ENCODE measurements at regions not wholly inside any gene's neighbourhood (a gene's known extent, or its start where the extent isn't known, plus 50 kb on each side); places are given as distances from the start of the nearest gene placed in this dataset.
"Not testable (repeated sequence)": the region's sequence is repeated elsewhere in the genome, so short reads cannot be mapped to it uniquely, and the experiment has no call there.

DNA sequence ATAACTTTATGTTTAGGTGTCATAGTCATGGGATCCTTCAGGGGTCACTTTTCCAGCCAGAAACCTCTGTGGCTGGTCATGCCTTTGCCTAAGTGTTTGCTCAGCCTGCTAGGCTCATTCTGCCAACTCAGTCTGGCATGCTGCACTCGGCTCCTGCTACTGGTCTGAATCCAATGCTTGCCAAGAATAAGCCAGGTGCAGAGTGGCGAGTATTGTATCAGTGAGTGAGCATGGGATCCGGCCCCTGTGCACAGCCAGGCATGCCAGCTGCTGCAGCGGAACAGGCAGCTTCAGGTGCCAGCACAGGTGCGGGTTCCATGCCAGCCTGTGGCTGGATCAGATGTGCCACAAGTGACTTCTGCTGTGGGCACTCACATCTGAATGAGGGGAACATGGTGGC, 1269.3 kb upstream of the CNTN5 start:
- DNase-seq (ENCODE audit: low spot score) = no peak

DNA sequence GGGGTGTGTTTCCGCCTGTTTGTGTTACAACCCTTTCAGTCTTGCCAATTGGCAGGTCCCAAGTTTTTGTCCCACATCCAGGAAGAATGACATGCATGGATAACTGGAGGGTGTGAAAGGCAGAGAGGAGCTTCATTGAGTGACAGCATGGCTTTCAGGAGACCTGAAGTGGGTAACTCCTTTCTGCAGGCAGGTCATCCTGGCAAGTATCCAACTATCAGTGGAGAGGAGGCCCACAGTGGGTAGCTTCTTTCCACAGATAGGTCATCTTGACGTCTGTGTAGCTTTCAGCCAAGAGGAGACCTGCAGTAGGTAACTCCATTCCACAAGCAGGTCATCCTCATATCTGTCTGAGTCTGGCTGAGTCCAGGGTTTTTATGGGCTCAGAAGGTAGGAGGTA, 1268.8 kb upstream of the CNTN5 start:
- no peak for DNase-seq (ENCODE audit: low spot score)

DNA sequence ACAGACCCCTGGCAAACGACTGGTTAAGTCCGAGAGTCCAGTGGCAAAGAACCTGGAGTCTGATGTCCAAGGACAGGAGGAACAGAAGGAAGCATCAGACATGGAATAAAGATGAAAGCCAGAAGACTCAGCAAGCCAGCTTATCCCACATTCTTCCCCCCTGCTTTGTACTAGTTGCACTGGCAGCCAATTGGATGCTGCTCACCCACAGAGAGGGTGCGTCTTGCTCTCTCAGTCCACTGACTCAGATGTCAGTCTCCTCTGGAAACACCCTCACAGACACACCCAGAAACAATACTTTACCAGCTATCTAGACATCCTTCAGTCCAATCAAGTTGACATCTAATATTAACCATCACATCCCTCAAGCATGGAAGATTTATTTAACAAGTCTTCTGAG, 1265.8 kb upstream of the CNTN5 start:
- DNase-seq (ENCODE audit: low spot score) = no peak

DNA sequence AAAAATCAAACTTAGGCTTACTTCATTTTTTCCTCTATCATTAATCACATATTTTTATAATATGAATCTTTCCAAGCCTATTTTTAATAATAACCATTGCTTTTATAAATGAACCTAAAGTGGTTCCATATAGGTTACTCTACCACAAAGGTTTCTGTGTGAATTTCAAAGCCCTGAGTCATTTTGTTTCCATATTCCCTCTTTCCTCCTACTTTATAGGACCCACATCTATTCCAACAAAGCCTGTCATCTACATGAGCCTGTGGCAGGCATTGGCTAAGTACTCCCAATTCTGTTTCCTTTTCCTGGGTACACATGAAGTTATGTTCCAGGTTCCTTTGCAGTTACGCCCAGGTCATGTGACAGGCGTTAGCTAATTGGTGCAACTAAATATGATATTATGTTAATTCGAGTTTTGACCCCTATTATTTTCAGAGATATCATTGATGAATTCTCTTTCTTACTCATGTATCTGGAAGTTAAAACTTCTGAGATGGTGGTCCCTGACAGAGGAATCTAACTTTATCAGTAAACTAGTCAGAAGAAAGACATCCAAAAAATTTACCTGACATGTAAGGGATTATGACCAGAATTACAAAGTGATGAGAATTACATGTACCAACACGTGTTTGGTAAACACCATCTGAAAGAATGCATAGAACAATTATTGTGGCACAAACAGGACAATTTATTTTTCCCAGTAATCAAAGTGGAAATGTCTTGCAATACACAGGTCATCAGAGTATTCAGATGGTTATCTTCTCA, 1264.0 kb upstream of the CNTN5 start:
- DNase-seq (ENCODE audit: low spot score) = no peak

DNA sequence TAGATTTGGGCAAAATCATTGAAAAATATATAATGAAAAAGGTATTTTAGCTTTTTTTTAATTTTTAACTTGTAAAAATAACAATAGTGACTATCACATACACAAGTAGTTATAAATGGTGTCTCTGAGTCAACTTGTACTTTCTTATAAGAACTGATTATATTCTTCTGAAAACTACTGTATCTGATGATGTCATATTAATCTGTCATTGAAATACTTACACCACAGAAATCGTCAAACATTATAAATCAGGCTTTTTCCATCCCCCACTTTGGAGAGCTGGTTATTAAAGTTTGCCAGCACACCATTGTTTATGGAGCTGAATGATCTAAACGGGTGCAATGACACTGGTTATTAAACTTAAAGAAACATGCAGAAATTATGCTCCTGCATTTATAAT, 1259.6 kb upstream of the CNTN5 start:
- no peak for DNase-seq (ENCODE audit: low spot score)

DNA sequence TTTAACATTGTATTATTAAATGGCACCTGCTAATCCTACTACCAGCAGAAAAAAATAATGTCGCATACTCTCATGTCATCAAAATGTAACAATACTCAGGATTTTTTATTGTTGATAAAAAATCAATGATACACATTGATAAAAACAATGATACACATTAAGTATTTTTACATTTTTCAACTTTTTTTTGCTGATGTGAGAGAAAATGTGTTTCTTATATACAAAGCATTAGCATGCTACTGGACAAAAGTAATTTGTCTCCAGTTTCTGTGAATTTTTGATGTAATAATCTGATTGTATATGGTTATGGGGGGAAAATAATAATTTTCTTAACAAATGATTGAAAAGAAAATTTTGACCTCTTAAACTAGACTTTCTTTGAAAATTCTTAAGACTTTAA, 1256.6 kb upstream of the CNTN5 start:
- no peak for DNase-seq (ENCODE audit: low spot score)

DNA sequence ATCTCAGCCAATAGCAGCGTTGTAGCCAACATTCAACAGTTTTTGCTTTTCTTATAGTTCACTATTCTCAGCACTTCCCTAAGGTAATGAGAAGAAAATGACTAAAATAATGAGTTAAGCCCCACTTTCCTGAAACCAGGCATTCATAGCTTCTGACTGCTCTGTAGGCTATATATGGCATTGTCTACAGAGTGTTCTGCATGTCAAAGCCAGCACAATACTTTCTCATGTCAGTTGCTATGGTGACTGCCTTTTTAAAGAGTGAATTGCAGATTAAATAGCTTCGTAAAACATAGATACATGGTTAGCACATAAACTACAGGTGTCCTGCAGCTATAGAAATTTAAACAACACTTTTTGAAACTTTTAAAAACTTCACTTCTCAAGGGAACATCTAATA, 1256.1 kb upstream of the CNTN5 start:
- no peak for DNase-seq (ENCODE audit: low spot score)

DNA sequence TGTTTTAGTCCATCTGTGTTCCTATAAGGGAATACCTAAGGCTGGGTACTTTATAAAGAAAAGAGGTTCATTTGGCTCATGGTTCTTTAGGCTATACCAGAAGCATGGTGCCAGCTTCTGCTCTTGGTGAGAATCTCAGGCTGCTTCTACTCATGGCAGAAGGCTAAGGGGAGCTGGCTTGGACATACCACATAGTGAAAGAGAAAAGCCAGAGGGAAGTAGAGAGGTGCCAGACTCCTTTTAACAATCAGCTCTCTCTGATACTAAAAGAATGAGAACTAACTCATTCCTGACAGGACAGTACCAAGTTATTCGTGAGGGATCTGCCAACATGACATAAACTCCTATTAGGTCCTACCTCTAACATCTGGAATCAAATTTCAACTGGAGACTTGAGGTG, 1250.2 kb upstream of the CNTN5 start:
- DNase-seq (ENCODE audit: low spot score) = no peak

DNA sequence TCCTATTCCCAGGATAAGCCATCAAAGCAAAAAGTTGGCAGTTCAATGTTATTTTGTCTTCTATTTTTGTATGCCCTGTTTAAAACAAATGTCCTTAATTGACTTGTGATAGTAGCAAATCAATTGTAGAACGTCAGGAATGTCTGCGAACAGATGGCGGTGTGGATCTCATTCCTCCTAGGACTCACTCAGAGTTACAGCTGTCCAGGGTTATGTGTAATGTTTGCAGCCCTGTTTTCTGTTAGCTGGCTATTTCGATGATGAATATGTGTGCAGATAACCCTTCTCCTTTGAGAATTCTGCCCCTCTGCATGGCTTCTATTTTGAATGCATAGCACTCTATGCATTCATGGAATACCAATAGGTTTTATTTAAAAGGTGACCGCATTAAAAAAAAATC, 1248.0 kb upstream of the CNTN5 start:
- peak; percentile 4 for DNase-seq (ENCODE audit: low spot score)

DNA sequence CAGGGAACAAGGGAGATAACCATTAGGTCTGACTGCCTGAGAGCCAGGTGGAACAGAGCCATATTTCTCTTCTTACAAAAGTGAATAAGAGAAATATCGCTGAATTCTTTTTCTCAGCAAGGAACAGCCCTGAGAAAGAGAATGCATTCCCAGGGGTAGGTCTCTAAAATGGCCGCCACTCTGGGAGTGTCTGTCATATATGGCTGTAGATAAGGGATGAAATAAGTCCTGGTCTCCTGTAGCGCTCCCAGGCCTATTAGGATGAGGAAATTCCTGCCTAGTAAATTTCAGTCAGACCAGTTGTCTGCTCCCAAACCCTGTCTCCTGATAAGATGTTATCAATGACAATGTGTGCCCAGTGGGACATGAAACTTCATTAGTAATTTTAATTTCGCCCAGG, 1236.4 kb upstream of the CNTN5 start:
- DNase-seq (ENCODE audit: low spot score) = not testable (repeated sequence)

DNA sequence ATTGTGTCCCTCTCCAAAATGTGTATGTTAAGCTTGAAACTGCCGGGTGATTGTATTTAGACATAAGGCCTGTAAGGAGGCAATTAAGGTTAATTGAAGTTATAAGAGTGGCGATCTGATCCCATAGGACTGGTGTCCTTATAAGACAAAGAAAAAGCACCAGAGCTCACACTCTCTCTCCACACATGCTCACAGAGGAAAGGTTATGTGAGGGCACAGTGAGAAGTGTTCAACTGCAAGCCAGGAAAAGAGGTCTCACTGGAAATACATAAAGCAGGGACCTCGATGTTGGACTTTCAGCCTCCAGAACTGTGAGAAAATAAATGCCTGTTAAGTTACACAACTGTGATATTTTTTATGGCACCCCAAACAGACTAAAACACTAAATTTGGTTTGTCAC, 1233.8 kb upstream of the CNTN5 start:
- peak; percentile 0 for DNase-seq (ENCODE audit: low spot score)

DNA sequence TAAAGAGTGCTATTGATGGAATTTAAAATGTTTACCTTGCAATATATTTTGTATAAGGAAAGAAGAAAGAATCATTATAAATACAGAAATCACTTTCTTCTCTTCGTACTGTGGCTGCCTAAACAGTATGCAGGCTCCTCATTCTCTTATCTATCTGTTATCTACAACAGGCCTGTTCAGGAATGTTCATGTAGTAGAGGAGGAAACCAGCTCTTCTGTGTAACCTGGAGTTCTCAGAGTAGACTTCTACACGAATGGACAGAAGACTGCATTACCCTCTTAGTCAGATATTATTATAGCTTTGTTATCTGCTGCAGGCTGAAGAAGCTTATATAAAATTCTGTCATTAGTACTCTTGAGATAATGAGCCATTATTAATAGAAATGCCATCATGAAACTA, 1225.9 kb upstream of the CNTN5 start:
- DNase-seq (ENCODE audit: low spot score) = no peak

DNA sequence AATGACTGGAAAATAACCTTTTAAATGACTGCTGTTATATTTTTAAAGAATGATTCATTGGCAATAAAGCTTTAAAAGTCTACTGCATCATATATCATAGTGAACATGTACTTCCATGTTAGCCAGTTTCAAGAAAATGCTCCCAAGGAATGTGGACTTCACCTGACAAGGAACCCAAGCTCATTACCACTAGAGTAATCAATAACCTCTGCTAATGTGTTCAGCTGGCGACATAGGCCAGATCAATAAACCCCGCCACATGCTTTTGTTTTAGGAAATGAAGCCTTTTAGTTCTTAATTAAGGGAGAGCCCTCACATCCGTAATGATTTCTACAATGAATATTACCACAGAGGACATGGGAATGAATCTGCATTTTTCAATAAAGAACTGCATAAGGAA, 1219.9 kb upstream of the CNTN5 start:
- no peak for DNase-seq (ENCODE audit: low spot score)

DNA sequence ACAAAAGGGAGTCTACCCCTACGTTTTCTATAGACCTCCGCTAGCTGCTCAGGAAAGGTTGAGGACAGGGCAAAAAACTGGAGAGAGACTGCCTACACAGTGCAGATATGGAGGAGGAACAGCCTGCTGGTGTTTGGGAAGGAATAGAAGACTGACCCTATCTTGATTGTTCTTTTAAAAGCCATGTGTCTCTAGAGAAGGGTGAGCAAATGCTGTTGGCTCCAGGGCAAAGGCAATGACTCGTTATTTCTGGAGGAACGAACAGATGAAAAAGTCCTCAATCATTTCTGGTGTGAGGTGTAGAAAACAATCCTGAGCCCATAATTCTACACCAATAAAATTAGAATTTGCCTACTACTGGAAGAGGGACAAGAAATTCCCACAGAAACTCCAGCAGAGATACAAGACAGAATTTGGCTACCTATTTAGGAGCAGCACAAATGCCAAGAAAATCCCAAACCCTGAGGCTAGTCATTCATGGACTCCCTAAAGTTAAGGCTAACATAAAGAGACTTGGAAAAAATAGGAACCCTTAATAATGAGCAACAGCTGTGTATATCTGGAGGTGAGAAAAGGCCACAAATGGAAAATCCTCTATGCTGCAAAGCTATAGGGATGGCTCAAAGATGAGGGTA, 1206.3 kb upstream of the CNTN5 start:
- DNase-seq (ENCODE audit: low spot score) = no peak

DNA sequence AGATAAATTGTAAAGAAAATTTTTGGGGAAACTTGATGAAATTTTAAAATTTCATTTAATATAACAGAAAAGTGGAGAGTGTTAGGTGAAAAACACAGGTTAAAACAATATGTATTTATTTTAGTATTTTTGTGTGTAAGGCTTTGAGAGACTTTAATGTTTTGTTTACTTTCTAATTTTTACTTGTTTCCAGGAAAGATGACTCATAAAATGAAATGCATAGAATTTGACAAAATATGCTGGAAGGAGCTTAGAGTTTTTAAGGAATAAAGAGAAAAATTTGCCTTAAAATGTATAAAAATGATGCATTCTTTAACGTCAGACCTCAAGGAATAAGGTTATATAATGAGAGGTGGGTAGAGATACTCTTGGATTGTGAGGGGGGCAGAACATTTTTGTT, 1205.1 kb upstream of the CNTN5 start:
- no peak for DNase-seq (ENCODE audit: low spot score)

DNA sequence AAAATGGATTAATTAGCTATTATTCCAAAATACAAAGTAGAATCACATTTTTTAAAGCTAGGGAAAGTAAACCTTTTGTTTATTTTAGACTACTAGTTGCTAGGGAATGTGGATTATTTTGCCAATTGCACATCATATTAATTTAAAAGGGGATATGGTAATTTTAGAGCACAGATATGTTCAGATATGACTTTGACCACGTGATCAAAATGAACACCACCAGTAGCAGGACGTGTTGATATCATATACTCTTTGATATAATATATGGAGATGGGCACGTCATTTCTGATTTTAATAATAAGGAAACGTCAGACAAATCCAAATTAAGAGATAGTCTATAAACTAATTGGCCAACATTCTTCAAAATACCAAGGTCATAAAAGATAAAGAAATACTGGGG, 1188.3 kb upstream of the CNTN5 start:
- no peak for DNase-seq (ENCODE audit: low spot score)

DNA sequence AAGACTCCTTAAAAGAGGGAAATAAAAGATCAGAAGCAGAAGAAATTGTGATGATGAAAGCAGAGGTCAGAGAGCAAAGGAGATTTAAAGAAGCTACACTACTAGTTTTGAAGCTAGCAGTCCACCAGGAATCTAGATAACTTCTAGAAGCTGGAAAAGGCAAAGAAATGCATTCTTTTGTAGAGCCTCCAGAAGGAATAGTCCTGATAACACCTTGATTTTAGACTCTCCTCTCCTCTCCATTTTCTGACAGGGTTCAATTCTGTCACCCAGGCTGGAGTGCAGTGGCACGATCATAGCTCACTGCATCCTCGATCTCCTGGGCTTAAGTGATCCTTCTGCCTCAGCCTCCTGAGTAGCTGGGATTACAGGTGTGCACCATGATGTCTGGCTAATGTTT, 1187.3 kb upstream of the CNTN5 start:
- DNase-seq (ENCODE audit: low spot score) = no peak

DNA sequence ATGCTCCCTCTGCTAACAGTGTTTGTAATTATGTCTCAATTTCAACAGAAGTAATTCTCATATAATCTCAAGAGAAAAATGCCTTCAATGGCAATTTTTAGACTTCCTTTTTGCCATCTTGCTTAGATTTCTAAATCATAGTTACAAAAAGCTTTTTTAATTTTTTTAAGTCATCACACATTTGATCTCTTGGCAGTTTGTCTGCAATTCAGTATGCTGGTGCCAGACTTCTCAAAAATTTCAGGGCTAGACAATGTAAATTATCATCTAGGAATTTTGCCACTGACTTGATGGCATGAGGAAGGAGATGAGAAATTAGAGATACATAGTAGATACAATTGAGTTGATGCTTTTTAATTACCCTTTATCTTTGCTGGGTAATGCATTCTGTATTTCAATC, 1176.7 kb upstream of the CNTN5 start:
- DNase-seq (ENCODE audit: low spot score) = no peak

DNA sequence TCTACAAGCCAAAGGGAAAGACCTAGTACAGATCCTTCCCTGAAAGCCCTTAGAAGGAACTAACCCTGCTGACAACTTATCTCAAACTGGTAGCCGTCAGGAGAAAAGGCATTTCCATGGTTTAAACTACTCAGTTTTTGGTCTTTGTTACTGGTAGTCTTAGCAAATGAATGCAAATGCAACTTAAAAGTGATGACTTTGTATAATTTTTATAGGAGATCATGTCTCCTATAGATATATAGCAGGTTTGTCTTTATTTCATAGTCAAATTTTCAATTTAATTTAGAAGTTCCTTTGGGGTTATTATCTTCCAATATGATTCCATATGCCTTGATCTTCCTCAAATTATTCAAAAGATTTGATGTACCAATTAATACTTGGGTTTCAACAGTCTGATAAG, 1173.0 kb upstream of the CNTN5 start:
- no peak for DNase-seq (ENCODE audit: low spot score)

DNA sequence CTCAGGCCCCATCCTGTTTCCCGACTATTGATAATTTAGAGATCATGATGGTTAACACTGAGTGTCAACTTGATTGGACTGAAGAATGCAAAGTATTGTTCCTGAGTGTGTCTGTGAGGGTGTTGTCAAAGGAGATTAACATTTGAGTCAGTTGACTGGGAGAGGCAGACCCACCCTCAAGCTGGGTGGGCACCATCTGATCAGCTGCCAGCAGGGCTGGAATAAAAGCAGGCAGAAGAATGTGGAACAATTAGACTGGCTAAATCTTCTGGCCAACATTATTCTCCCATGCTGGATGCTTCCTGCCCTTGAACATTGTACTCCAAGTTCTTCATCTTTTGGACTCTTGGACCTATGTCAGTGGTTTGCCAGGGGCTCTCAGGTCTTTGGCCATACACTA, 1170.0 kb upstream of the CNTN5 start:
- no peak for DNase-seq (ENCODE audit: low spot score)

DNA sequence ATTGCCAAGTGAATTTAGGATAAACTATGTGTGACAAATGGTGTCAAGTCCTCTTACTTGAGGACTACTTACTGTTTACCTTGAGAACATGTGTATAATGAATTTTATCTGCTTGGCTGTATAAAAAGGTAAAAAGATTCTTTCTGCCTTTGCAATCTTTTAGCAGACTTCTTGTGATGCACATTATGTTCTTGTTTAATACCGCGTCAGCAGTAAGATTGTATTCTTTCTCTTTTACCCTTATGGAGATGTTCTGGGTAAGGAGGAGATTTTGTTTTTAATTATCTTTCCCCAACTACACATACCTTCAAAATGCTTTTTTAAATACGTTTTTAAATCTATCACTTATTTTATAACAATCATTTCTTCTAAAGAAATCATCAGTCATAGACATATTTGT, 1166.4 kb upstream of the CNTN5 start:
- no peak for DNase-seq (ENCODE audit: low spot score)

DNA sequence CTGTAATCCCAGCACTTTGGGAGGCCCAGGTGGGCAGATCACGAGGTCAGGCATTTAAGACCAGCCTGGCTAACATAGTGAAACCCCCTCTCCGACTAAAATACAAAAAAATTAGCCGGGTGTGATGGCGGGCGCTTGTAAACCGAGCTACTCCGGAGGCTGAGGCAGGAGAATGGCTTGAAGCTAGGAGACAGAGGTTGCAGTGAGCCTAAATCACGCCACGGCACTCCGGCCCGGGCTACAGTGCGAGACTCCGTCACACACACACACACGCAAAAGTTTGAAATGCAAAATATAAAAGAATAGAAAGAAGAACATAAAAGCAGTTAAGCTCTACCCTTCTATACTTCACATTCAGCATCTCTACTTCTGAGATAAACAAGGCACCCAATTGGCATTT, 1165.9 kb upstream of the CNTN5 start:
- DNase-seq (ENCODE audit: low spot score) = no peak

DNA sequence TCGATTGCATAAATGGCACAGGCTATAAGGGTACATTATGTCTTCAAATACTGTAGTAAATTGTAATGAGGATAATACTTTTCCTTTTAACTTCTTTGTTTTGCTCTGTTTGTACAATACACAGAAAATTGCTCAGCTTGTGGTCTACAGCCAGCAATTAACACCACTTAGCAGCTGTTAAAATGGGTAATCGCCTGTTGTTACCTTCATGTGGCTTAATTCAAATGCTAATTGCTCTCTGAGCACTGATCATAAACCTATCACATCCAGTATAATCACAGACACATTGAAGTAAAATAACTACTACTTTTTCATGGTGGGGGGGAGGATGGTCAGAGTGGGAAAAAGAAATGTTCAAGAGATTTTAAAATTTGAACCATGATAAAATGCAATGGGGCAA, 1164.1 kb upstream of the CNTN5 start:
- DNase-seq (ENCODE audit: low spot score) = no peak

DNA sequence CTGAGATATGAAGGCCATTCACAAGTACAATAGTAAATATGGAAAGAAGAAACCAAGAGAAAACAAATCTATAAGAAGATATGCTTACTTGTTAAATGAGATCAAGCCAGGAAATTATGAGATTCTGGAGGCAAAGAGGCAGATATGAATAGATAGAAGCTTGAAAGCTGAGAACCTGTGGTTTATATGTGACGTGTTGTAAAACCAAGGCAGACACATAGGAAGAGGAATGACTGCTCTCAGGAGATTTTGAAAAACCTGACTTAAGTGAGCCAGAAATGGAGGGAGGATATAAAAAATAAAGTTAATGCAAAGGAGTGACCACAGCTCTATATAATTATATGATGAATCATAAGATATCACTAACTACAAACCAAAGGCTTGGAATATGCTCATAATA, 1160.5 kb upstream of the CNTN5 start:
- DNase-seq (ENCODE audit: low spot score) = no peak

Measured in SK-N-DZ (cell line).